Fibroblast of the aortic adventitia (primary cell): ENCODE measurements at regions not wholly inside any gene's neighbourhood (a gene's known extent, or its start where the extent isn't known, plus 50 kb on each side); places are given as distances from the start of the nearest gene placed in this dataset.

Source experiments
- DNase-seq: peaks from one replicate; pipeline ENCODE4 v3.0.0-alpha.2; 2010; ENCODE audit warnings: low read depth
- H3K4me3 ChIP-seq: 2 replicates; pipeline ENCODE4 v1.5.1; 2011; ENCODE audit warnings: low read depth, mild to moderate bottlenecking, control low read depth, low read length, moderate library complexity
- CTCF ChIP-seq: IDR thresholded peaks from 2 replicates; pipeline ENCODE4 v1.5.1; 2011; ENCODE audit warnings: mild to moderate bottlenecking, low read length, control low read depth, inconsistent platforms; ENCODE audit not compliant: insufficient read depth

- TF ChIP-seq CTCF: no peak
- DNase-seq: peak; percentile 44
These were observed 224.5 kb downstream of the IKZF2 start for GRCh38 chr2:212926940-212927339.

GRCh38 chr2:212923393-212923792, 228.0 kb downstream of the IKZF2 start:
- no peak for TF ChIP-seq CTCF
- H3K4me3 ChIP-seq: no peak overlapping the region
- DNase-seq: no peak

More at GRCh38 chr2:212926940-212927339, 224.5 kb downstream of the IKZF2 start:
- no peak overlapping the region for H3K4me3 ChIP-seq

- DNase-seq: peak; percentile 56
- TF ChIP-seq CTCF: no peak
- no peak overlapping the region for H3K4me3 ChIP-seq
These were observed 228.7 kb downstream of the IKZF2 start for GRCh38 chr2:212922701-212923100.

GRCh38 chr2:212921711-212922110, 229.7 kb downstream of the IKZF2 start:
- no peak overlapping the region for H3K4me3 ChIP-seq
- DNase-seq: no peak
- TF ChIP-seq CTCF: no peak

- no peak overlapping the region for H3K4me3 ChIP-seq
- no peak for TF ChIP-seq CTCF
- no peak for DNase-seq
These were observed 230.4 kb downstream of the IKZF2 start for GRCh38 chr2:212921061-212921460.

GRCh38 chr2:212919238-212919637, 232.2 kb downstream of the IKZF2 start:
- DNase-seq: no peak
- no peak for TF ChIP-seq CTCF
- H3K4me3 ChIP-seq: no peak overlapping the region

- no peak for DNase-seq
- H3K4me3 ChIP-seq: no peak overlapping the region
- TF ChIP-seq CTCF: no peak
These were observed 233.1 kb downstream of the IKZF2 start for GRCh38 chr2:212918336-212918735.
